ENCODE measurements at regions not wholly inside any gene's neighbourhood (a gene's known extent, or its start where the extent isn't known, plus 50 kb on each side); places are given as distances from the start of the nearest gene placed in this dataset.
A peak's percentile ranks its signal among the peaks of the same experiment; 100 is the strongest.

GRCh38 chrX:118249146-118249545 lies 96.8 kb upstream of the WDR44 start:
- DNase-seq (ENCODE audit: low read depth): no peak
- H3K4me3 ChIP-seq (ENCODE audit: control insufficient read depth, low read depth, low read length): no peak overlapping the region
- TF ChIP-seq CTCF (IDR thresholded peaks at IDR 0.05; ENCODE audit: control insufficient read depth, insufficient read depth, low read depth, low read length, missing control alignments): no peak

- no peak overlapping the region for H3K4me3 ChIP-seq (ENCODE audit: control insufficient read depth, low read depth, low read length)
- no peak for DNase-seq (ENCODE audit: low read depth)
- TF ChIP-seq CTCF (IDR thresholded peaks at IDR 0.05; ENCODE audit: control insufficient read depth, insufficient read depth, low read depth, low read length, missing control alignments): no peak
These were observed 95.5 kb upstream of the WDR44 start for GRCh38 chrX:118250445-118250844.

GRCh38 chrX:118251271-118251670 lies 94.6 kb upstream of the WDR44 start:
- no peak for TF ChIP-seq CTCF (IDR thresholded peaks at IDR 0.05; ENCODE audit: control insufficient read depth, insufficient read depth, low read depth, low read length, missing control alignments)

GRCh38 chrX:118252967-118253366 lies 92.9 kb upstream of the WDR44 start:
- DNase-seq (ENCODE audit: low read depth): no peak
- no peak for TF ChIP-seq CTCF (IDR thresholded peaks at IDR 0.05; ENCODE audit: control insufficient read depth, insufficient read depth, low read depth, low read length, missing control alignments)
- no peak overlapping the region for H3K4me3 ChIP-seq (ENCODE audit: control insufficient read depth, low read depth, low read length)

More at GRCh38 chrX:118251271-118251670, 94.6 kb upstream of the WDR44 start:
- no peak for DNase-seq (ENCODE audit: low read depth)
- no peak overlapping the region for H3K4me3 ChIP-seq (ENCODE audit: control insufficient read depth, low read depth, low read length)

GRCh38 chrX:118254611-118255010 lies 91.3 kb upstream of the WDR44 start:
- H3K4me3 ChIP-seq (ENCODE audit: control insufficient read depth, low read depth, low read length): no peak overlapping the region
- no peak for DNase-seq (ENCODE audit: low read depth)
- peak; percentile 71 for TF ChIP-seq CTCF (IDR thresholded peaks at IDR 0.05; ENCODE audit: control insufficient read depth, insufficient read depth, low read depth, low read length, missing control alignments)

- H3K4me3 ChIP-seq (ENCODE audit: control insufficient read depth, low read depth, low read length): no peak overlapping the region
- no peak for TF ChIP-seq CTCF (IDR thresholded peaks at IDR 0.05; ENCODE audit: control insufficient read depth, insufficient read depth, low read depth, low read length, missing control alignments)
- no peak for DNase-seq (ENCODE audit: low read depth)
These were observed 90.0 kb upstream of the WDR44 start for GRCh38 chrX:118255921-118256320.

- H3K4me3 ChIP-seq (ENCODE audit: control insufficient read depth, low read depth, low read length): no peak overlapping the region
- no peak for DNase-seq (ENCODE audit: low read depth)
- TF ChIP-seq CTCF (IDR thresholded peaks at IDR 0.05; ENCODE audit: control insufficient read depth, insufficient read depth, low read depth, low read length, missing control alignments): no peak
These were observed 88.1 kb upstream of the WDR44 start for GRCh38 chrX:118257781-118258180.
